Pancreas (tissue), 10 donors: ENCODE measurements at regions not wholly inside any gene's neighbourhood (a gene's known extent, or its start where the extent isn't known, plus 50 kb on each side); places are given as distances from the start of the nearest gene placed in this dataset.

Experiments used
- ATAC-seq, 4 donors: fragments of 200-7000 bp; cut with Tn5 transposase; one replicate each; pipeline versions ENCODE4 v1.8.0 to v1.9.1; 2020; ENCODE audit warnings: mild to moderate bottlenecking in 4 of 4, moderate library complexity in 4 of 4
- DNase-seq, 6 donors: peaks; one replicate each; pipeline ENCODE4 v3.0.0-alpha.2; 2020
- FAIRE-seq: peaks from 2 replicates; lab custom pipeline; 2012; peaks lifted over from hg19 to GRCh38; lab: Jason Lieb, UNC
- H3K27ac ChIP-seq, 4 donors: fragments of 200-600 bp; sonication (generic); 1 replicate in 3 of 4; 2 replicates in 1 of 4; pipeline versions ENCODE4 v1.5.0 to v1.8.0; 2020
- H3K27me3 ChIP-seq, 4 donors: fragments of 200-600 bp; one replicate each; pipeline ENCODE4 v1.8.0; 2021
- H3K36me3 ChIP-seq, 3 donors: fragments of 200-600 bp; sonication (generic) in 1 of 3; one replicate each; pipeline versions ENCODE4 v1.5.0 to v1.8.0; 2020 to 2021
- H3K4me1 ChIP-seq, 3 donors: fragments of 200-600 bp; one replicate each; pipeline ENCODE4 v1.8.0; 2021
- H3K4me3 ChIP-seq, 4 donors: fragments of 200-600 bp; sonication (generic) in 2 of 4; one replicate each; pipeline versions ENCODE4 v1.5.0 to v1.8.0; 2020 to 2021
- H3K9me3 ChIP-seq, 4 donors: fragments of 200-600 bp; one replicate each; pipeline ENCODE4 v1.8.0; 2021
- CTCF ChIP-seq, 4 donors: fragments of 200-600 bp; sonication (generic) in 3 of 4; IDR thresholded peaks; one replicate each; pipeline versions ENCODE4 v1.5.0 to v1.8.0; 2021; ENCODE audit warnings: antibody characterized with exemption in 4 of 4
- WGBS, 2 donors: extraction: QIAGEN DNeasy Blood & Tissue Kit; methylation state at CpG; one replicate each; pipeline ENCODE4 v1.1.7; 2013; 5-methylcytosine and 5-hydroxymethylcytosine counted together
- intact Hi-C, 3 donors: fragments of 100-400 bp; cut with DNase I; formaldehyde crosslinking; loops; one replicate each; pipeline versions ENCODE4 v1.11.1 to v1.14.2; 2022
- donor health status: healthy with polysubstance abuse.
- donor health status: DM: no; HTN: no; CAD: no; lungs with moderate emphysema.
- donor health status: DM: no; HTN: no; CAD: no.
- donor health status: control.
- donor health status: control.
- donor health status: Bipolar disorder and iron deficiency.
- donor health status: DM: yes; HTN: yes; CAD: no.
- donor health status: DM: no; HTN: no; CAD: no.
- donor health status: DM: no; HTN: no; CAD: no.
- donor health status: DM: yes; HTN: yes; CAD: no.

GRCh38 chr20:55160037-55160436 lies 684.6 kb downstream of the DOK5 start:
- no peak overlapping the region for H3K4me3 ChIP-seq
- no peaks in the 10 kb centered on the region for H3K9me3 ChIP-seq
- no peak overlapping the region for H3K27ac ChIP-seq
- no peak for DNase-seq
- H3K4me1 ChIP-seq, result no peaks in the 10 kb centered on the region
- intact Hi-C loops, result no loop called here
- no peak for FAIRE-seq
- 46% methylated on average over 3 of the region's 3 CpGs for WGBS, 2 donors
- H3K27me3 ChIP-seq, result no peaks in the 10 kb centered on the region
- TF ChIP-seq CTCF (IDR thresholded peaks at IDR 0.05), result no peak
- ATAC-seq, result no peak
- H3K36me3 ChIP-seq, result no peaks in the 10 kb centered on the region

GRCh38 chr20:55159230-55159629 lies 683.8 kb downstream of the DOK5 start:
- FAIRE-seq (no peak), ATAC-seq (no peak), DNase-seq (no peak)
- Histone ChIP-seq H3K4me3 (no peak overlapping the region), H3K27me3 (no peaks in the 10 kb centered on the region), H3K4me1 (no peaks in the 10 kb centered on the region), H3K36me3 (no peaks in the 10 kb centered on the region), H3K9me3 (no peaks in the 10 kb centered on the region), H3K27ac (no peak overlapping the region)
- WGBS, 2 donors, result 62 to 72% methylated on average over 3 of the region's 3 CpGs
- intact Hi-C loops, result no loop called here
- TF ChIP-seq CTCF (IDR thresholded peaks at IDR 0.05), result no peak

- Histone ChIP-seq H3K27ac (no peak overlapping the region), H3K9me3 (no peaks in the 10 kb centered on the region), H3K4me3 (no peak overlapping the region), H3K4me1 (no peaks in the 10 kb centered on the region), H3K27me3 (no peaks in the 10 kb centered on the region), H3K36me3 (no peaks in the 10 kb centered on the region)
- no peak for FAIRE-seq
- 76 to 83% methylated on average over 2 of the region's 2 CpGs for WGBS, 2 donors
- no peak for TF ChIP-seq CTCF (IDR thresholded peaks at IDR 0.05)
- ATAC-seq, result no peak
- intact Hi-C loops, result no loop called here
- no peak for DNase-seq
These were observed 683.1 kb downstream of the DOK5 start for GRCh38 chr20:55158446-55158845.

GRCh38 chr20:55155360-55155759 lies 680.0 kb downstream of the DOK5 start:
- intact Hi-C loops, result no loop called here
- no peak for DNase-seq
- Histone ChIP-seq H3K4me1 (no peaks in the 10 kb centered on the region), H3K36me3 (no peaks in the 10 kb centered on the region), H3K9me3 (no peaks in the 10 kb centered on the region), H3K27ac (no peak overlapping the region), H3K27me3 (no peaks in the 10 kb centered on the region), H3K4me3 (no peak overlapping the region)
- no peak for ATAC-seq
- no peak for TF ChIP-seq CTCF (IDR thresholded peaks at IDR 0.05)
- no peak for FAIRE-seq

GRCh38 chr20:55153001-55153645 lies 677.7 kb downstream of the DOK5 start:
- ATAC-seq (no peak), FAIRE-seq (no peak), DNase-seq (no peak)
- 37 to 64% methylated on average over 3 of the region's 3 CpGs for WGBS, 2 donors
- Histone ChIP-seq H3K27me3 (no peaks in the 10 kb centered on the region), H3K36me3 (no peaks in the 10 kb centered on the region), H3K4me3 (no peak overlapping the region), H3K27ac (no peak overlapping the region), H3K4me1 (no peaks in the 10 kb centered on the region), H3K9me3 (no peaks in the 10 kb centered on the region)
- no peak for TF ChIP-seq CTCF (IDR thresholded peaks at IDR 0.05)
- intact Hi-C loops, result no loop called here
